ENCODE measurements at regions not wholly inside any gene's neighbourhood (a gene's known extent, or its start where the extent isn't known, plus 50 kb on each side); places are given as distances from the start of the nearest gene placed in this dataset.
"Not testable (repeated sequence)": the region's sequence is repeated elsewhere in the genome, so short reads cannot be mapped to it uniquely, and the experiment has no call there.

GRCh38 chr7:55743454-55743717, 119.2 kb downstream of the SEPTIN14 start:
- DNase-seq: not testable (repeated sequence)

GRCh38 chr7:55742651-55743453, 119.7 kb downstream of the SEPTIN14 start:
- DNase-seq: not testable (repeated sequence)

- DNase-seq: not testable (repeated sequence)
Measured at GRCh38 chr7:55741721-55742631, 120.6 kb downstream of the SEPTIN14 start.

- not testable (repeated sequence) for DNase-seq
Measured at GRCh38 chr7:55740633-55741250, 121.8 kb downstream of the SEPTIN14 start.

- DNase-seq: not testable (repeated sequence)
Measured at GRCh38 chr7:55740053-55740452, 122.5 kb downstream of the SEPTIN14 start.

- DNase-seq: not testable (repeated sequence)
Measured at GRCh38 chr7:55736641-55737221, 125.8 kb downstream of the SEPTIN14 start.

GRCh38 chr7:55733241-55734140, 129.1 kb downstream of the SEPTIN14 start:
- no peak for DNase-seq

- no peak for DNase-seq
Measured at GRCh38 chr7:55731931-55732330, 130.6 kb downstream of the SEPTIN14 start.

GRCh38 chr7:55730197-55730596, 132.4 kb downstream of the SEPTIN14 start:
- DNase-seq: no peak

- DNase-seq: no peak
Measured at GRCh38 chr7:55723621-55723941, 139.0 kb downstream of the SEPTIN14 start.

GRCh38 chr7:55722874-55723620, 139.5 kb downstream of the SEPTIN14 start:
- not testable (repeated sequence) for DNase-seq

GRCh38 chr7:55721004-55721403, 141.5 kb downstream of the SEPTIN14 start:
- DNase-seq: not testable (repeated sequence)

- not testable (repeated sequence) for DNase-seq
Measured at GRCh38 chr7:55715247-55715867, 143.1 kb upstream of the VOPP1 start.

- DNase-seq: not testable (repeated sequence)
Measured at GRCh38 chr7:55714370-55714769, 142.1 kb upstream of the VOPP1 start.

- DNase-seq: not testable (repeated sequence)
Measured at GRCh38 chr7:55710312-55710711, 138.0 kb upstream of the VOPP1 start.

GRCh38 chr7:55708028-55708427, 135.7 kb upstream of the VOPP1 start:
- not testable (repeated sequence) for DNase-seq

GRCh38 chr7:55707410-55707809, 135.1 kb upstream of the VOPP1 start:
- not testable (repeated sequence) for DNase-seq

- DNase-seq: not testable (repeated sequence)
Measured at GRCh38 chr7:55706451-55707195, 134.3 kb upstream of the VOPP1 start.

GRCh38 chr7:55705728-55706450, 133.6 kb upstream of the VOPP1 start:
- not testable (repeated sequence) for DNase-seq
